HAP-1 (cell line): ENCODE measurements at regions not wholly inside any gene's neighbourhood (a gene's known extent, or its start where the extent isn't known, plus 50 kb on each side); places are given as distances from the start of the nearest gene placed in this dataset.
"Not testable (repeated sequence)": the region's sequence is repeated elsewhere in the genome, so short reads cannot be mapped to it uniquely, and the experiment has no call there.

ENCODE experiments used
- DNase-seq, 2 experiments: peaks; one replicate each; pipeline ENCODE4 v3.0.0-alpha.2; 2016 to 2020; ENCODE audit warnings: low spot score in 2 of 2
- H3K27me3 ChIP-seq: fragments of 250-450 bp; sonication (Bioruptor Pico); 2 replicates; pipeline ENCODE4 v1.5.1; 2020; ENCODE audit warnings: low read depth, mild to moderate bottlenecking, moderate library complexity
- H3K36me3 ChIP-seq: fragments of 250-450 bp; sonication (Bioruptor Pico); replicated peaks from 2 replicates; pipeline ENCODE4 v1.5.1; 2020; ENCODE audit warnings: mild to moderate bottlenecking
- H3K4me1 ChIP-seq: fragments of 250-450 bp; sonication (Bioruptor Pico); 2 replicates; pipeline ENCODE4 v1.5.1; 2020; ENCODE audit warnings: mild to moderate bottlenecking
- H3K4me3 ChIP-seq: fragments of 250-450 bp; sonication (Bioruptor Pico); 2 replicates; pipeline ENCODE4 v1.5.1; 2020; ENCODE audit warnings: mild to moderate bottlenecking, moderate library complexity
- H3K9me3 ChIP-seq: fragments of 250-450 bp; sonication (Bioruptor Pico); 2 replicates; pipeline ENCODE4 v1.5.1; 2020; ENCODE audit warnings: mild to moderate bottlenecking, moderate library complexity
- in situ Hi-C: fragments of 300-500 bp; cut with MboI; formaldehyde crosslinking; loops from 3 replicates; pipeline ENCODE4 v1.14.3; 2020; ENCODE audit warnings: low sequenced_read_pairs, inconsistent platforms, mixed read lengths

DNA sequence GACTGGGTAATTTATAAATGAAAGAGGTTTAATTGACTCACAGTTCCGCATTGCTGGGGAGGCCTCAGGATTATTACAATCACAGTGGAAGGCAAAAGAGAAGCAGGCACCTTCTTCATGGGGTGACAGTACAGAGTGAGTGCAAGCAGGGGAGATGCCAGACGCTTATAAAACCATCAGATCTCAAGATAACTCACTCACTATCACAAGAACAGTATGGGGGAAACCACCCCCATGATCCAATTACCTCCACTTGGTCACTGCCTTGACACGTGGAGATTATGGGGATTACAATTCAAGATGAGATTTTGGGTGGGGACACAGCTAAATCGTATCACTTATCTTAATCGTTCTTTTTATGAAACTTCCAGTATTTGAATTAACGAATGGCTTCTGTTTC, 179.5 kb upstream of the TSC22D2 start:
- not testable (repeated sequence) for H3K4me1 ChIP-seq, DNase-seq, H3K27me3 ChIP-seq, H3K9me3 ChIP-seq, H3K36me3 ChIP-seq, H3K4me3 ChIP-seq
- in situ Hi-C loops: loop anchor here (5.0 kb wide), 1 partner anchor 269 kb away; no protein-coding TSS in a partner anchor

DNA sequence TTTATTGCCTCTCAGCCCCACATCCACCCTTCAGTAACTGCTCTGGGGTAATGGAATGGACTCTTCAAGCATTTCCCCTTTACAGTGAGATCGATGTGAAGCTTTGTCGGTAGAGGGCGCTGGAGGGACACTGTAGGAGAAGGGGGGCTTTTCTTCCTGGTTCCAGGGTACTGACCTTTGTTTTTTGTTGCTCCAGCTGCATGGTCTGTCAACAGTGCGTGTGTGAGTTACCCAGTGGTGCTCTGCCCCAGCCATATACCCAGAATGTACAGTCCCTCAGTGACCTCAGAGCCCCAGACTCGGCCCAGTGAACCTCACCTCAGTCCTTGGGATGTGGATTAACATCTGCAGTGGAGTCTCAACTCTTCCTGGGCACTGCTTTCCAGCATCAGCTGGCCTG, 180.3 kb upstream of the TSC22D2 start:
- Histone ChIP-seq H3K27me3 (no peaks in the 10 kb centered on the region), H3K4me3 (no peak overlapping the region), H3K4me1 (peaks cover 4% of the 10 kb centered on the region), H3K36me3 (no peaks in the 10 kb centered on the region), H3K9me3 (no peaks in the 10 kb centered on the region)
- DNase-seq: peak; percentile 61 to 92
- in situ Hi-C loops: loop anchor here (5.0 kb wide), 1 partner anchor 269 kb away; no protein-coding TSS in a partner anchor

- H3K9me3 ChIP-seq: no peaks in the 10 kb centered on the region
- H3K4me3 ChIP-seq: no peak overlapping the region
- no peaks in the 10 kb centered on the region for H3K27me3 ChIP-seq
- peaks cover 11% of the 10 kb centered on the region for H3K4me1 ChIP-seq
- in situ Hi-C loops: loop anchor here (5.0 kb wide), 1 partner anchor 271 kb away; no protein-coding TSS in a partner anchor
- H3K36me3 ChIP-seq: no peaks in the 10 kb centered on the region
- DNase-seq: no peak
These were observed 182.1 kb upstream of the TSC22D2 start for GRCh38 chr3:150225986-150226385.

DNA sequence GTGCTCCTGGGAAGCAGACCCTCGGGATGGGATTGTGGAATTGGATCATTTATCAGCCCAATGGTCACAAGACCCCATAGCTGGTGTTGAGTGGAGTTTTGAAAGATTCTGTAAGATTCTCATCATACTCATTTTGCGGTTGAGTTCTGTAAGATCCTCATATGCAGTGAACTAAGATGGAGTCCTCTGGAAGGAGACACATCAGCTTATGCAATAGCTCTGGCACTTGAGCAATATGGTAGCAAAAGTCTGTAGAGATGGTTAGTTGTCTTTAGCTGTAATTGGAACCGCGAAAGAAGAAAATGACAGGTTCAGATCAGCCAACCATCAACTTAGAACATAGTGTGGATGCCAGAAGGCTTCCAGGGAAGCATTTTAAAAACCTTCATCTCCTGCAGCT, 184.5 kb upstream of the TSC22D2 start:
- no peak overlapping the region for H3K4me3 ChIP-seq
- H3K36me3 ChIP-seq: no peaks in the 10 kb centered on the region
- H3K27me3 ChIP-seq: no peaks in the 10 kb centered on the region
- in situ Hi-C loops: loop anchor here (25.0 kb wide), 2 partner anchors 261 to 736 kb away; partner anchors contain the start of gene PFN2
- no peak for DNase-seq
- H3K9me3 ChIP-seq: no peaks in the 10 kb centered on the region
- H3K4me1 ChIP-seq: peaks cover 18% of the 10 kb centered on the region

- no peaks in the 10 kb centered on the region for H3K27me3 ChIP-seq
- H3K4me1 ChIP-seq: peaks cover 18% of the 10 kb centered on the region
- no peaks in the 10 kb centered on the region for H3K9me3 ChIP-seq
- in situ Hi-C loops: loop anchor here (25.0 kb wide), 2 partner anchors 261 to 736 kb away; partner anchors contain the start of gene PFN2
- no peaks in the 10 kb centered on the region for H3K36me3 ChIP-seq
- DNase-seq: no peak
- no peak overlapping the region for H3K4me3 ChIP-seq
These were observed 185.2 kb upstream of the TSC22D2 start for GRCh38 chr3:150222691-150223489.

DNA sequence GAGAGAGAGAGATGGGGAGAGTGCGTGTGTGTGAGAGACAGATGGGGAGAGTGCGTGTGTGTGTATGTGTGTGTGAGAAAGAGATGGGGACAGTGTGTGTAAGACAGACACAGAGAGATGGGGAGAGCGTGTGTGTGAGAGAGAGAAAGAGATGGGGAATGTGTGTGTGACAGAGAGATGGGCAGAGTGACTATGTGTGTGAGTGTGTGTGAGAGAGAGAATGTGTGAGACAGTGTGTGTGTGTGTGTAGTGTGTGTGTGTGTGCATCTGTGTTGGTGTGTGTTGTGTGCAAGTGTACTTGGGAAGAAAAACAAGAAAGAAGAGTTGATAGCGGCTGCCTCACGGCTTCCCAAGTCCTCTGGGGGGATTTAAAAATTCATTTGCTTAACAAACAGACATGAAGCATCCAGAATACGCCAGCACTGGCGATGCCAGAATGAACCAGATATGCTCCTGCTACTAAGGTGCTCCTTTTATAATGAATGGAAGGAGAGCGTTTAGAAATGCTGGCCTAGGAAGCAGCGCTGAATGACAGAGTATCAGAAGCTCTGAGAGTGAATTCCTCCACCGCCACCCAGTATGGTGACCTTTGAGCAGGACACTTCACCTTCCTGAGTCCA, 186.1 kb upstream of the TSC22D2 start:
- H3K27me3 ChIP-seq: no peaks in the 10 kb centered on the region
- H3K36me3 ChIP-seq: no peaks in the 10 kb centered on the region
- DNase-seq: peak in 1 of 2 experiments; percentile 26
- peaks cover 18% of the 10 kb centered on the region for H3K4me1 ChIP-seq
- no peaks in the 10 kb centered on the region for H3K9me3 ChIP-seq
- H3K4me3 ChIP-seq: no peak overlapping the region
- in situ Hi-C loops: loop anchor here (25.0 kb wide), 2 partner anchors 260 to 735 kb away; partner anchors contain the start of gene PFN2

DNA sequence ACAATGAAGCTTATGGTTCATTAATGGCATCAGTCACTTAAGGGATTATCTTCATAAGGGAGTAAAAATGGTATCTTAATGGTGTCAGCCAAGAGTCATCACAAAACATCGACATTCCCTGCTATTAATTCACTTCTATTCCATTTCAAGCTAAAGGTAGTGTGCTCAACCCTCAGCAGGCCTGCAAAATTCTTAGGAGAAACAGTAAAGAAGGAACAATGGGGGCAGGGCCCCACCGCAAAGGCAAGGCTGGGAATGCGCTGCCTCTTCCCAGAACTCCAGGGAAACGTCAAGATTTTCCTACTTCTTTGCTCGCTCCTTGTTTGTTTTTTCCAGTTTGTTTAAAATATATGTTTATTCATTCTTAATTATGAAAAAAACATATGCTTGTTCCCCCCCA, 187.3 kb upstream of the TSC22D2 start:
- peak overlapping the region; percentile 17 for H3K4me3 ChIP-seq
- no peaks in the 10 kb centered on the region for H3K36me3 ChIP-seq
- H3K9me3 ChIP-seq: no peaks in the 10 kb centered on the region
- H3K4me1 ChIP-seq: peaks cover 25% of the 10 kb centered on the region
- in situ Hi-C loops: loop anchor here (25.0 kb wide), 2 partner anchors 258 to 733 kb away; partner anchors contain the start of gene PFN2
- no peaks in the 10 kb centered on the region for H3K27me3 ChIP-seq
- DNase-seq: peak; percentile 65 to 69

- no peaks in the 10 kb centered on the region for H3K9me3 ChIP-seq
- in situ Hi-C loops: loop anchor here (25.0 kb wide), 2 partner anchors 258 to 733 kb away; partner anchors contain the start of gene PFN2
- H3K27me3 ChIP-seq: no peaks in the 10 kb centered on the region
- no peaks in the 10 kb centered on the region for H3K36me3 ChIP-seq
- H3K4me3 ChIP-seq: no peak overlapping the region
- no peak for DNase-seq
- peaks cover 27% of the 10 kb centered on the region for H3K4me1 ChIP-seq
These were observed 188.1 kb upstream of the TSC22D2 start for GRCh38 chr3:150220041-150220440.

DNA sequence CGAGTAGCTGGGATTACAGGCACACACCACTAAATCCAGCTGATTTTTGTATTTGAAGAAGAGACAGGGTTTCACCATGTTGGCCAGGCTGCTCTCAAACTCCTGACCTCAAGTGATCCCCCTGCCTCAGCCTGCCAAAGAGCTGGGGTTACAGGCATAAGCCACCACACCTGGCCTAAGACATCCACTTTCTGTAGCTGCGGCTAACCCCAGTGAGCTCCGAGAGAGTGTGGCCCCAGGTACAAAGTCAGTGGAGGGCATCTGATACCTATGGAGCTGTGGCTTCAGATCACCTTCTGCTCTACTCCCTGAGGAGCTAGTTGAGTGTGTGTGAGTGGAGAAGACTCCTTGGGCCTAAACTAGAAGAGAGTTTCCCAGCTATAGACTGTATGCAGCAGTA, 189.3 kb upstream of the TSC22D2 start:
- no peak overlapping the region for H3K4me3 ChIP-seq
- no peaks in the 10 kb centered on the region for H3K36me3 ChIP-seq
- no peaks in the 10 kb centered on the region for H3K27me3 ChIP-seq
- no peak for DNase-seq
- in situ Hi-C loops: loop anchor here (25.0 kb wide), 2 partner anchors 257 to 732 kb away; partner anchors contain the start of gene PFN2
- peaks cover 27% of the 10 kb centered on the region for H3K4me1 ChIP-seq
- H3K9me3 ChIP-seq: no peaks in the 10 kb centered on the region

- Histone ChIP-seq H3K27me3 (no peaks in the 10 kb centered on the region), H3K4me3 (no peak overlapping the region), H3K36me3 (no peaks in the 10 kb centered on the region), H3K9me3 (no peaks in the 10 kb centered on the region), H3K4me1 (peaks cover 27% of the 10 kb centered on the region)
- DNase-seq: no peak
- in situ Hi-C loops: loop anchor here (25.0 kb wide), 2 partner anchors 256 to 731 kb away; partner anchors contain the start of gene PFN2
These were observed 189.9 kb upstream of the TSC22D2 start for GRCh38 chr3:150218236-150218635.

DNA sequence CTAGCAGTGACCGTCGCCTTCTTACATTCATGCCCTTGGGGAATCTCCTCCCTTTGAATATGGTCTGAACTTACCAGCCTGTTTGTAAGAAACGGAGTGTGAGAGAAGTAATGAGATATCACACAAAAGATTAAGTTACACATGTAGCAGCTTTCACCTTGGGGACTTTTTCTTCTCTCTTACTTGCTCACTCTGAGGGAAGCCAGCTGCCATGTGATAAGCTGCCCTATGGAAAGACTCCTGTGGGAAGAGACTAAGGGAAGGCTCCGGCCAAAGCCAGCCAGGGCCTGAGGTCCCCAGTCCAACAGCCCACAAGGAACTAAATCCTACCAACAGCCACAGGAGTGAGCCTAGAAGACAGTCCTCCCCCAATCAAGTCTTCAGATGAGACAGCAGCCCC, 190.4 kb upstream of the TSC22D2 start:
- no peaks in the 10 kb centered on the region for H3K9me3 ChIP-seq
- H3K4me3 ChIP-seq: no peak overlapping the region
- in situ Hi-C loops: loop anchor here (25.0 kb wide), 2 partner anchors 255 to 730 kb away; partner anchors contain the start of gene PFN2
- DNase-seq: no peak
- H3K36me3 ChIP-seq: no peaks in the 10 kb centered on the region
- no peaks in the 10 kb centered on the region for H3K27me3 ChIP-seq
- H3K4me1 ChIP-seq: peaks cover 27% of the 10 kb centered on the region

DNA sequence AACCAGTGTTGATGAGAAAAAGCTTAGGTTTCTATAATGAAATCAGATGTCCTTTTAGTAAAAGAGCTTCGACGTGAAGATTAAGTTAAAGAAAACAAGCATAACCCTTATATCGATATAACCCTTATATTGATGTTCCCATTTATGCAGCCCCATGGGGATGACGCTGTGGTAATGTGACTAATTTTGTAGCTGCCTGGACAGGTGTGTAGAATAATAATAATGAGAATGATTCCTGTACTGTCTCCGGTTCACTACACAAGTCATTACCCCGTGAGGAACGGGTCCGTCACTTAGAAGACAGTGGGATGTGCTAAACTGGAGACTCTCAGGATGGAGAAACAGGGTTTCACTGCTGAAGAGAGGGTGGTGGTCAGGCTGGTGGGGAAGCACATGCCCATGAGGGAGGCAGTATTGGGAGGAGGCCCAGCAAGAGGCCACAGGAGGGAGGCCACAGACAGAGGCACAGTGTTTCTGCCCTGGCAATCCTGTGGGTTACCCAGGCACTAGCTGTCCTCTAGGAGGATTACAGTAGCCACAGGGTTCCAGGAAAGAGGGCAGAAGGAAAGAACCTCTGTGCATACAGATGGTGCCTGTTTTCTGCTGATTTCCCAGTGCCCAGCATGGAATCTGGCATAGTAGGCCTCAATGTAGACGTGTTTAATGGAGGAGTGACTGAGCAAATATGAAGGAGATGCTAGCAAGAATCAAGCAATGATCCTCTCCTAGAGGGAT, 191.1 kb upstream of the TSC22D2 start:
- Histone ChIP-seq H3K4me1 (peaks cover 23% of the 10 kb centered on the region), H3K9me3 (no peaks in the 10 kb centered on the region), H3K36me3 (no peaks in the 10 kb centered on the region), H3K27me3 (no peaks in the 10 kb centered on the region), H3K4me3 (no peak overlapping the region)
- no peak for DNase-seq
- in situ Hi-C loops: loop anchor here (25.0 kb wide), 2 partner anchors 255 to 730 kb away; partner anchors contain the start of gene PFN2
